ENCODE measurements at regions not wholly inside any gene's neighbourhood (a gene's known extent, or its start where the extent isn't known, plus 50 kb on each side); places are given as distances from the start of the nearest gene placed in this dataset.
"Not testable (repeated sequence)": the region's sequence is repeated elsewhere in the genome, so short reads cannot be mapped to it uniquely, and the experiment has no call there.

- H3K27ac ChIP-seq = no peak overlapping the region
- DNase-seq (ENCODE audit: low read depth, low spot score) = no peak
- no peaks in the 10 kb centered on the region for H3K9me3 ChIP-seq (ENCODE audit: low read depth, low read length)
- H3K4me3 ChIP-seq = no peak overlapping the region
- H3K36me3 ChIP-seq (ENCODE audit: insufficient read depth, low read length) = no peaks in the 10 kb centered on the region
- TF ChIP-seq EZH2 (IDR thresholded peaks at IDR 0.05) = no peak
- no peak for TF ChIP-seq FOXP2 (optimal IDR thresholded peaks at IDR 0.05; ENCODE audit: control extremely low read depth, extremely low read length, insufficient read depth)
- TF ChIP-seq POLR2AphosphoS5 (IDR thresholded peaks at IDR 0.05; ENCODE audit: borderline replicate concordance, low read depth, low read length) = no peak
- no peak overlapping the region for H3K9ac ChIP-seq (ENCODE audit: insufficient read length)
Observed at GRCh38 chr3:137171834-137172603, 214.2 kb downstream of the IL20RB start.

GRCh38 chr3:137172728-137173127 lies 214.9 kb downstream of the IL20RB start:
- no peaks in the 10 kb centered on the region for H3K9me3 ChIP-seq (ENCODE audit: low read depth, low read length)
- no peak overlapping the region for H3K4me3 ChIP-seq
- no peak overlapping the region for H3K27ac ChIP-seq
- TF ChIP-seq EZH2 (IDR thresholded peaks at IDR 0.05) (no peak), POLR2AphosphoS5 (IDR thresholded peaks at IDR 0.05; ENCODE audit: borderline replicate concordance, low read depth, low read length) (no peak), FOXP2 (optimal IDR thresholded peaks at IDR 0.05; ENCODE audit: control extremely low read depth, extremely low read length, insufficient read depth) (no peak)
- DNase-seq (ENCODE audit: low read depth, low spot score) = no peak
- H3K36me3 ChIP-seq (ENCODE audit: insufficient read depth, low read length) = no peaks in the 10 kb centered on the region
- no peak overlapping the region for H3K9ac ChIP-seq (ENCODE audit: insufficient read length)

- H3K36me3 ChIP-seq (ENCODE audit: insufficient read depth, low read length) = no peaks in the 10 kb centered on the region
- no peak overlapping the region for H3K4me3 ChIP-seq
- H3K9ac ChIP-seq (ENCODE audit: insufficient read length) = no peak overlapping the region
- no peaks in the 10 kb centered on the region for H3K9me3 ChIP-seq (ENCODE audit: low read depth, low read length)
- no peak for DNase-seq (ENCODE audit: low read depth, low spot score)
- H3K27ac ChIP-seq = no peak overlapping the region
- no peak for TF ChIP-seq FOXP2 (optimal IDR thresholded peaks at IDR 0.05; ENCODE audit: control extremely low read depth, extremely low read length, insufficient read depth)
- TF ChIP-seq EZH2 (IDR thresholded peaks at IDR 0.05) = no peak
- no peak for TF ChIP-seq POLR2AphosphoS5 (IDR thresholded peaks at IDR 0.05; ENCODE audit: borderline replicate concordance, low read depth, low read length)
Observed at GRCh38 chr3:137174514-137174913, 216.7 kb downstream of the IL20RB start.

- Histone ChIP-seq H3K9ac (ENCODE audit: insufficient read length) (no peak overlapping the region), H3K27ac (no peak overlapping the region), H3K9me3 (ENCODE audit: low read depth, low read length) (no peaks in the 10 kb centered on the region), H3K36me3 (ENCODE audit: insufficient read depth, low read length) (no peaks in the 10 kb centered on the region), H3K4me3 (no peak overlapping the region)
- no peak for TF ChIP-seq FOXP2 (optimal IDR thresholded peaks at IDR 0.05; ENCODE audit: control extremely low read depth, extremely low read length, insufficient read depth)
- no peak for TF ChIP-seq EZH2 (IDR thresholded peaks at IDR 0.05)
- no peak for TF ChIP-seq POLR2AphosphoS5 (IDR thresholded peaks at IDR 0.05; ENCODE audit: borderline replicate concordance, low read depth, low read length)
- DNase-seq (ENCODE audit: low read depth, low spot score) = no peak
Observed at GRCh38 chr3:137180220-137180619, 222.4 kb downstream of the IL20RB start.

GRCh38 chr3:137191133-137191923 lies 233.5 kb downstream of the IL20RB start:
- Histone ChIP-seq H3K9me3 (ENCODE audit: low read depth, low read length) (no peaks in the 10 kb centered on the region), H3K27ac (no peak overlapping the region), H3K36me3 (ENCODE audit: insufficient read depth, low read length) (no peaks in the 10 kb centered on the region), H3K4me3 (no peak overlapping the region), H3K9ac (ENCODE audit: insufficient read length) (no peak overlapping the region)
- DNase-seq (ENCODE audit: low read depth, low spot score) = no peak
- TF ChIP-seq FOXP2 (optimal IDR thresholded peaks at IDR 0.05; ENCODE audit: control extremely low read depth, extremely low read length, insufficient read depth) = no peak
- TF ChIP-seq EZH2 (IDR thresholded peaks at IDR 0.05) = no peak
- no peak for TF ChIP-seq POLR2AphosphoS5 (IDR thresholded peaks at IDR 0.05; ENCODE audit: borderline replicate concordance, low read depth, low read length)

GRCh38 chr3:137191951-137192350 lies 234.2 kb downstream of the IL20RB start:
- DNase-seq (ENCODE audit: low read depth, low spot score) = no peak
- TF ChIP-seq EZH2 (IDR thresholded peaks at IDR 0.05) (no peak), POLR2AphosphoS5 (IDR thresholded peaks at IDR 0.05; ENCODE audit: borderline replicate concordance, low read depth, low read length) (no peak), FOXP2 (optimal IDR thresholded peaks at IDR 0.05; ENCODE audit: control extremely low read depth, extremely low read length, insufficient read depth) (no peak)
- Histone ChIP-seq H3K4me3 (no peak overlapping the region), H3K27ac (no peak overlapping the region), H3K9me3 (ENCODE audit: low read depth, low read length) (no peaks in the 10 kb centered on the region), H3K36me3 (ENCODE audit: insufficient read depth, low read length) (no peaks in the 10 kb centered on the region), H3K9ac (ENCODE audit: insufficient read length) (no peak overlapping the region)

GRCh38 chr3:137194301-137194700 lies 236.5 kb downstream of the IL20RB start:
- Histone ChIP-seq H3K9ac (ENCODE audit: insufficient read length) (no peak overlapping the region), H3K36me3 (ENCODE audit: insufficient read depth, low read length) (no peaks in the 10 kb centered on the region), H3K4me3 (no peak overlapping the region), H3K27ac (no peak overlapping the region), H3K9me3 (ENCODE audit: low read depth, low read length) (no peaks in the 10 kb centered on the region)
- DNase-seq (ENCODE audit: low read depth, low spot score) = no peak
- TF ChIP-seq POLR2AphosphoS5 (IDR thresholded peaks at IDR 0.05; ENCODE audit: borderline replicate concordance, low read depth, low read length) = no peak
- no peak for TF ChIP-seq FOXP2 (optimal IDR thresholded peaks at IDR 0.05; ENCODE audit: control extremely low read depth, extremely low read length, insufficient read depth)
- no peak for TF ChIP-seq EZH2 (IDR thresholded peaks at IDR 0.05)

GRCh38 chr3:137198374-137198773 lies 240.6 kb downstream of the IL20RB start:
- not testable (repeated sequence) for H3K9ac ChIP-seq (ENCODE audit: insufficient read length); H3K36me3 ChIP-seq (ENCODE audit: insufficient read depth, low read length); DNase-seq (ENCODE audit: low read depth, low spot score); H3K9me3 ChIP-seq (ENCODE audit: low read depth, low read length); H3K4me3 ChIP-seq; H3K27ac ChIP-seq
